ENCODE measurements at regions not wholly inside any gene's neighbourhood (a gene's known extent, or its start where the extent isn't known, plus 50 kb on each side); places are given as distances from the start of the nearest gene placed in this dataset.
A peak's percentile ranks its signal among the peaks of the same experiment; 100 is the strongest.

DNA sequence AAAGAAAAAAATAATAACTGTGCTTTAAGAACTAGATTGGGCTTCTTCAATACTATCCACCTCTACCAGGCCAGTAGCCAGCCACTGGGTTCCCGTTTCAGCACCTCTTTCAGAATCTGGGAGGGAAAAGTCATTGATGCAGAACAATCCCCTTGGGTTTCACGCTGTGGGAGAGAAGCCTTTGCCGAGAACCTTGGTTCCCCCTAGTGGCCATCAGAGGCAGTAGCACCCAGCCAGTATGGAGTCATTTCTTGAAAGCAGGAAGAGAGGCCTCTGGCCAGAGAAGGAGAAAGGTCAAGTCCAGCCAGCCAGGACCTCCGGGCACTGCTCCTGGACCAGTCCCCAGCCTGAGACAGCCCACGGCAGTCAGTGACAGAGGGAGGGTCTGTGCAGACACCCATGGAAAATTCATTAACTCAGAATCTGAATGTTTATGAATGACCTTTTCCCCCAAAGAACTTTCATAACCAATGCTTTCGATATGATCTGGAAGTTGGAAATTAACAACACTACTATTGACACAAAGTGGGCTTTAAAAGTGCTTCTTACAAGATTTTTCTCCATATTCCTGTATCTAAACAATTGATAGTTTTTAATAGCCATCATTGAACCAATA, 51.2 kb upstream of the CDH5 start:
- H3K79me2 ChIP-seq, result no peaks in the 10 kb centered on the region
- 16% methylated on average over 6 of the region's 6 CpGs for WGBS (ENCODE audit: low lambda C conversion rate, missing lambda C conversion rate)
- no peaks in the 10 kb centered on the region for H3K9me2 ChIP-seq (replicated peaks; ENCODE audit: insufficient read depth)
- H3K27me3 ChIP-seq, result no peaks in the 10 kb centered on the region
- no peaks in the 10 kb centered on the region for H4K20me1 ChIP-seq (ENCODE audit: insufficient read depth, poor library complexity, severe bottlenecking)
- H3K36me3 ChIP-seq (replicated peaks; ENCODE audit: insufficient read depth, low read depth), result no peaks in the 10 kb centered on the region
- H3K4me3 ChIP-seq, result no peak overlapping the region
- no peak overlapping the region for H3K27ac ChIP-seq
- DNase-seq (ENCODE audit: low spot score), result peak; percentile 85
- H3K4me1 ChIP-seq (ENCODE audit: insufficient read depth), result peaks cover 3% of the 10 kb centered on the region
- H3K9me3 ChIP-seq (ENCODE audit: low read depth), result no peaks in the 10 kb centered on the region
- H2AFZ ChIP-seq, result peak overlapping the region; percentile 22
- no peak overlapping the region for H3K4me2 ChIP-seq
- TF ChIP-seq, protein P1, sequence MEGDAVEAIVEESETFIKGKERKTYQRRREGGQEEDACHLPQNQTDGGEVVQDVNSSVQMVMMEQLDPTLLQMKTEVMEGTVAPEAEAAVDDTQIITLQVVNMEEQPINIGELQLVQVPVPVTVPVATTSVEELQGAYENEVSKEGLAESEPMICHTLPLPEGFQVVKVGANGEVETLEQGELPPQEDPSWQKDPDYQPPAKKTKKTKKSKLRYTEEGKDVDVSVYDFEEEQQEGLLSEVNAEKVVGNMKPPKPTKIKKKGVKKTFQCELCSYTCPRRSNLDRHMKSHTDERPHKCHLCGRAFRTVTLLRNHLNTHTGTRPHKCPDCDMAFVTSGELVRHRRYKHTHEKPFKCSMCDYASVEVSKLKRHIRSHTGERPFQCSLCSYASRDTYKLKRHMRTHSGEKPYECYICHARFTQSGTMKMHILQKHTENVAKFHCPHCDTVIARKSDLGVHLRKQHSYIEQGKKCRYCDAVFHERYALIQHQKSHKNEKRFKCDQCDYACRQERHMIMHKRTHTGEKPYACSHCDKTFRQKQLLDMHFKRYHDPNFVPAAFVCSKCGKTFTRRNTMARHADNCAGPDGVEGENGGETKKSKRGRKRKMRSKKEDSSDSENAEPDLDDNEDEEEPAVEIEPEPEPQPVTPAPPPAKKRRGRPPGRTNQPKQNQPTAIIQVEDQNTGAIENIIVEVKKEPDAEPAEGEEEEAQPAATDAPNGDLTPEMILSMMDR (IDR thresholded peaks at IDR 0.05; ENCODE audit: poor library complexity), result peak; percentile 88
- TF ChIP-seq EZH2phosphoT487 (IDR thresholded peaks at IDR 0.05; ENCODE audit: low read depth, severe bottlenecking, unreplicated experiment), result no peak

DNA sequence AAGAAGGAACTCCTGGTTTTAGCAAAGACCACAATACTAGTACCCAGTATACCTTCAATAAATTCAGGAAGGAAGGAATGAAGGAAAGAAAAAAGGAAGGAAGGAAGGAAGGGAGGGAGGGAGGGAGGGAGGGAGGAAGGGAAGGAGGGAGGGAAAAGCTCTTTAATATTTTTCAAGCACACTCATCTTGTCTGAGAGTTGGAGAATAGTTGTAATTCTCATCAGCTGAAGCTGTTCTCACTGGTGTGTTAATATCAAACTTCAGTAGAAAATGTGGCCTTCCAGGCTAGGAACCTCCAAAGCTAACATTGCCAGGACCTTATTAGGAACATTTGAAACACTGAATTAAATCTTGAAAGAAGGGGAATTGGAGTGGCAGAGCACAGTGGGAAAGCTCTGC, 55.2 kb upstream of the CDH5 start:
- Histone ChIP-seq H4K20me1 (ENCODE audit: insufficient read depth, poor library complexity, severe bottlenecking) (no peaks in the 10 kb centered on the region), H3K9me3 (ENCODE audit: low read depth) (no peaks in the 10 kb centered on the region), H3K27me3 (no peaks in the 10 kb centered on the region), H3K79me2 (no peaks in the 10 kb centered on the region), H3K4me3 (no peak overlapping the region), H3K4me1 (ENCODE audit: insufficient read depth) (peaks cover 3% of the 10 kb centered on the region), H3K27ac (no peak overlapping the region), H2AFZ (no peak overlapping the region), H3K36me3 (replicated peaks; ENCODE audit: insufficient read depth, low read depth) (no peaks in the 10 kb centered on the region), H3K9me2 (replicated peaks; ENCODE audit: insufficient read depth) (no peaks in the 10 kb centered on the region), H3K4me2 (no peak overlapping the region)
- TF ChIP-seq, protein P1 (IDR thresholded peaks at IDR 0.05; ENCODE audit: poor library complexity), result no peak
- TF ChIP-seq EZH2 (IDR thresholded peaks at IDR 0.05; ENCODE audit: borderline replicate concordance) (no peak), EZH2phosphoT487 (IDR thresholded peaks at IDR 0.05; ENCODE audit: low read depth, severe bottlenecking, unreplicated experiment) (no peak)
- DNase-seq (ENCODE audit: low spot score), result no peak

DNA sequence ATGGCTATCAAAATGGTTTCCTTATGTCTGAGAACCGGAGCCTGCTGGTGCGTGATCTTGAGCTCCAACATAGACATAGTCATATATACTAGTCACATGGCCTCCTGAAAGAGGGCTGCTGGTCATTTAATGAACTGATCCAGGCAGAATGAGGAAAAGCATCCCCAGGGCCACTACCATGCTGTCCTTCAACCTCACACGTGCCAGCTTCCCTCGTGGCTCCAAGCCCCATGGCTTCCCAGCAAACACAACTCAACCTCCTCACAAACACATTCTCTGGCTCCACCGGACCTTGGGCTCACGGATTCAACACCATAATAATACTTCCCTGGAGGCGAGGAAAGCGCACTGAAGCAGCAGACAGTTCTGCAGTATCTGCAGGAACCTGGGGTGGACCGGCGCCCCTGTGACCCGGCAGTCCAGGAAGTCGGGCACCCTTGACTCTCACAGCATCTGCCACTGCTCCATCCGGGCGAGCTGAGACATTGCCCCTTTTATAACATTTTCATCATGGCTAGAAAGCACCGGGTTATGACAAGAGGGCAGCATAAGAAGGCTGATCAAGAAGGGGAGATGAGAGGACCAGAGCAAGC, 57.2 kb upstream of the CDH5 start:
- H3K4me2 ChIP-seq, result no peak overlapping the region
- no peak overlapping the region for H3K27ac ChIP-seq
- WGBS (ENCODE audit: low lambda C conversion rate, missing lambda C conversion rate), result 97% methylated on average over 15 of the region's 15 CpGs
- no peaks in the 10 kb centered on the region for H3K27me3 ChIP-seq
- no peaks in the 10 kb centered on the region for H3K79me2 ChIP-seq
- DNase-seq (ENCODE audit: low spot score), result no peak
- H3K9me2 ChIP-seq (replicated peaks; ENCODE audit: insufficient read depth), result no peaks in the 10 kb centered on the region
- H2AFZ ChIP-seq, result no peak overlapping the region
- H3K4me1 ChIP-seq (ENCODE audit: insufficient read depth), result no peaks in the 10 kb centered on the region
- H3K4me3 ChIP-seq, result no peak overlapping the region
- TF ChIP-seq EZH2phosphoT487 (IDR thresholded peaks at IDR 0.05; ENCODE audit: low read depth, severe bottlenecking, unreplicated experiment) (no peak), EZH2 (IDR thresholded peaks at IDR 0.05; ENCODE audit: borderline replicate concordance) (no peak)
- TF ChIP-seq, protein P1 (IDR thresholded peaks at IDR 0.05; ENCODE audit: poor library complexity), result no peak
- no peaks in the 10 kb centered on the region for H3K9me3 ChIP-seq (ENCODE audit: low read depth)
- H3K36me3 ChIP-seq (replicated peaks; ENCODE audit: insufficient read depth, low read depth), result no peaks in the 10 kb centered on the region
- H4K20me1 ChIP-seq (ENCODE audit: insufficient read depth, poor library complexity, severe bottlenecking), result no peaks in the 10 kb centered on the region
